Caco-2 (cell line): ENCODE measurements at regions not wholly inside any gene's neighbourhood (a gene's known extent, or its start where the extent isn't known, plus 50 kb on each side); places are given as distances from the start of the nearest gene placed in this dataset.

Experiments used
- BruUV-seq: library from RNA; stranded (reverse); fragments of 400-500 nt; replicated peaks from 2 replicates; lab custom pipeline; 2021; lab: Mats Ljungman, UMichigan
- CTCF ChIA-PET: fragments of 300-600 bp; sonication (Branson Sonifier 250); formaldehyde crosslinking; loops from one replicate; lab custom pipeline; 2022; ENCODE audit warnings: antibody characterized with exemption; lab: Charles Lee
- POLR2A ChIA-PET: fragments of 300-600 bp; sonication (Branson Sonifier 250); formaldehyde crosslinking; loops from one replicate; lab custom pipeline; 2022; ENCODE audit warnings: antibody characterized with exemption; lab: Charles Lee
- DNase-seq, 2 experiments: peaks; one replicate each; pipeline versions ENCODE4 v3.0.0 to v3.0.0-alpha.2; 2020 to 2022
- H3K27me3 ChIP-seq: replicated peaks from 2 replicates; pipeline ENCODE4 v1.6.0; 2011; ENCODE audit warnings: low read length; ENCODE audit not compliant: control insufficient read depth, insufficient read depth
- H3K36me3 ChIP-seq: 2 replicates; pipeline ENCODE4 v1.5.1; 2011; ENCODE audit warnings: low read length; ENCODE audit not compliant: control insufficient read depth, insufficient read depth
- H3K4me1 ChIP-seq: fragments of 250-450 bp; sonication (Bioruptor Pico); 2 replicates; pipeline ENCODE4 v1.5.1; 2020; ENCODE audit warnings: mild to moderate bottlenecking
- H3K4me3 ChIP-seq: 2 replicates; pipeline ENCODE4 v1.5.1; 2011; ENCODE audit warnings: low read depth, mild to moderate bottlenecking, control low read depth, low read length
- H3K9me3 ChIP-seq: fragments of 250-450 bp; sonication (Bioruptor Pico); 2 replicates; pipeline ENCODE4 v1.5.1; 2020; ENCODE audit warnings: mild to moderate bottlenecking, moderate library complexity
- H3K27ac Mint-ChIP-seq: one replicate; pipeline ENCODE4 v1.8.0; 2022; ENCODE audit warnings: mixed read lengths; ENCODE audit not compliant: unreplicated experiment
- H3K27me3 Mint-ChIP-seq: one replicate; pipeline ENCODE4 v1.8.0; 2022; ENCODE audit warnings: mixed read lengths; ENCODE audit not compliant: insufficient read depth, unreplicated experiment
- H3K36me3 Mint-ChIP-seq: one replicate; pipeline ENCODE4 v1.8.0; 2022; ENCODE audit warnings: mild to moderate bottlenecking, mixed read lengths; ENCODE audit not compliant: insufficient read depth, unreplicated experiment
- H3K4me1 Mint-ChIP-seq: one replicate; pipeline ENCODE4 v1.8.0; 2022; ENCODE audit warnings: low read depth, mixed read lengths; ENCODE audit not compliant: unreplicated experiment
- H3K4me3 Mint-ChIP-seq: one replicate; pipeline ENCODE4 v1.8.0; 2022; ENCODE audit warnings: mild to moderate bottlenecking, moderate library complexity, mixed read lengths; ENCODE audit not compliant: unreplicated experiment
- H3K9me3 Mint-ChIP-seq: one replicate; pipeline ENCODE4 v1.8.0; 2022; ENCODE audit warnings: mixed read lengths; ENCODE audit not compliant: unreplicated experiment
- CTCF ChIP-seq, 2 experiments: fragments of 200-600 bp in 1 of 2; IDR thresholded peaks; 1 replicate in 1 of 2; 2 replicates in 1 of 2; pipeline versions ENCODE4 v1.5.1 to v1.8.0; 2011 to 2022; ENCODE audit warnings: antibody characterized with exemption in 1 of 2, control low read depth in 1 of 2, inconsistent platforms in 1 of 2, low read depth in 1 of 2, low read length in 1 of 2, mild to moderate bottlenecking in 1 of 2, moderate library complexity in 1 of 2; ENCODE audit not compliant: insufficient read depth in 1 of 2, severe bottlenecking in 1 of 2, unreplicated experiment in 1 of 2
- intact Hi-C: fragments of 100-400 bp; cut with micrococcal nuclease; formaldehyde crosslinking; loops from one replicate; pipeline ENCODE4 v1.10.0; 2022; ENCODE audit not compliant: unreplicated experiment

- Histone ChIP-seq H3K9me3 (no peaks in the 10 kb centered on the region), H3K4me1 (no peaks in the 10 kb centered on the region), H3K36me3 (no peaks in the 10 kb centered on the region), H3K4me3 (no peak overlapping the region), H3K27me3 (no peaks in the 10 kb centered on the region)
- no peak for TF ChIP-seq CTCF (IDR thresholded peaks at IDR 0.05; ENCODE audit: insufficient read depth in 1 of 2, low read depth in 1 of 2, low read length in 1 of 2, severe bottlenecking in 1 of 2, unreplicated experiment in 1 of 2)
- BruUV-seq: no TSS peak
- Mint-ChIP-seq H3K4me3 (no peak overlapping the region), H3K27ac (no peak overlapping the region), H3K9me3 (no peaks in the 10 kb centered on the region), H3K4me1 (no peaks in the 10 kb centered on the region), H3K27me3 (no peaks in the 10 kb centered on the region), H3K36me3 (no peaks in the 10 kb centered on the region)
- no peak for DNase-seq
- ChIA-PET CTCF (no interaction called here), POLR2A (no interaction called here)
- intact Hi-C loops: no loop called here
Observed at GRCh38 chr4:63302078-63302477, 1107.2 kb downstream of the TECRL start.

GRCh38 chr4:63296773-63297172, 1112.5 kb downstream of the TECRL start:
- intact Hi-C loops: loop anchor here (1.0 to 2.0 kb wide), 3 partner anchors 267 to 1242 kb away; no protein-coding TSS in a partner anchor
- no peak overlapping the region for H3K4me3 Mint-ChIP-seq
- no peak overlapping the region for H3K4me3 ChIP-seq
- no peaks in the 10 kb centered on the region for H3K27me3 ChIP-seq
- H3K36me3 Mint-ChIP-seq: no peaks in the 10 kb centered on the region
- CTCF ChIA-PET: interaction anchor here (1.0 kb wide), 1 partner anchor 267 kb away, joined by 6 read pairs; no protein-coding TSS in a partner anchor
- no peaks in the 10 kb centered on the region for H3K4me1 Mint-ChIP-seq
- H3K36me3 ChIP-seq: no peaks in the 10 kb centered on the region
- H3K4me1 ChIP-seq: no peaks in the 10 kb centered on the region
- peak in 1 of 2 experiments; percentile 18 for TF ChIP-seq CTCF (IDR thresholded peaks at IDR 0.05; ENCODE audit: insufficient read depth in 1 of 2, low read depth in 1 of 2, low read length in 1 of 2, severe bottlenecking in 1 of 2, unreplicated experiment in 1 of 2)
- no peaks in the 10 kb centered on the region for H3K9me3 ChIP-seq
- no peak overlapping the region for H3K27ac Mint-ChIP-seq
- DNase-seq: peak in 1 of 2 experiments; percentile 5
- no TSS peak for BruUV-seq
- no peaks in the 10 kb centered on the region for H3K9me3 Mint-ChIP-seq
- no peaks in the 10 kb centered on the region for H3K27me3 Mint-ChIP-seq
- POLR2A ChIA-PET: no interaction called here

GRCh38 chr4:63275491-63275890, 1133.8 kb downstream of the TECRL start:
- intact Hi-C loops: no loop called here
- Histone ChIP-seq H3K9me3 (no peaks in the 10 kb centered on the region), H3K27me3 (no peaks in the 10 kb centered on the region), H3K4me3 (no peak overlapping the region), H3K36me3 (no peaks in the 10 kb centered on the region), H3K4me1 (no peaks in the 10 kb centered on the region)
- Mint-ChIP-seq H3K4me1 (no peaks in the 10 kb centered on the region), H3K4me3 (no peak overlapping the region), H3K27ac (no peak overlapping the region), H3K27me3 (no peaks in the 10 kb centered on the region), H3K36me3 (no peaks in the 10 kb centered on the region), H3K9me3 (no peaks in the 10 kb centered on the region)
- CTCF ChIA-PET: no interaction called here
- POLR2A ChIA-PET: no interaction called here
- no peak for TF ChIP-seq CTCF (IDR thresholded peaks at IDR 0.05; ENCODE audit: insufficient read depth in 1 of 2, low read depth in 1 of 2, low read length in 1 of 2, severe bottlenecking in 1 of 2, unreplicated experiment in 1 of 2)
- no peak for DNase-seq
- no TSS peak for BruUV-seq
